HEK293 (cell line): ENCODE measurements at regions not wholly inside any gene's neighbourhood (a gene's known extent, or its start where the extent isn't known, plus 50 kb on each side); places are given as distances from the start of the nearest gene placed in this dataset.

Experiments used
- REST ChIP-seq: fragments of 450-650 bp; formaldehyde crosslinking; IDR thresholded peaks from 2 replicates; pipeline ENCODE4 v1.5.1; 2016; ENCODE audit warnings: missing biosample characterization, missing genetic modification characterization
- ZBTB17 ChIP-seq: fragments of 450-650 bp; formaldehyde crosslinking; IDR thresholded peaks from 2 replicates; pipeline ENCODE4 v1.5.1; 2016; ENCODE audit warnings: missing biosample characterization, missing genetic modification characterization
- ZBTB44 ChIP-seq: fragments of 450-650 bp; IDR thresholded peaks from 2 replicates; pipeline ENCODE4 v1.5.1; 2018; ENCODE audit warnings: missing biosample characterization, mild to moderate bottlenecking, missing genetic modification characterization
- ZFHX2 ChIP-seq: fragments of 450-650 bp; formaldehyde crosslinking; conservative IDR thresholded peaks from 2 replicates; pipeline ENCODE4 v1.5.1; 2016; ENCODE audit warnings: missing biosample characterization, missing genetic modification characterization
- ZNF214 ChIP-seq: fragments of 450-650 bp; formaldehyde crosslinking; IDR thresholded peaks from 2 replicates; pipeline ENCODE4 v1.5.1; 2017; ENCODE audit warnings: missing biosample characterization, mild to moderate bottlenecking, missing genetic modification characterization, borderline replicate concordance
- TF ChIP-seq, protein P1 (sequence below): fragments of 450-650 bp; formaldehyde crosslinking; IDR thresholded peaks from 2 replicates; pipeline ENCODE4 v1.5.1; 2016; ENCODE audit warnings: missing biosample characterization, missing genetic modification characterization

GRCh38 chr11:42777776-42778175 lies 534.0 kb upstream of the API5 start:
- TF ChIP-seq ZBTB17 (tag by site-specific recombination): no peak
- TF ChIP-seq ZFHX2 (tag by site-specific recombination): no peak
- TF ChIP-seq, protein P1, sequence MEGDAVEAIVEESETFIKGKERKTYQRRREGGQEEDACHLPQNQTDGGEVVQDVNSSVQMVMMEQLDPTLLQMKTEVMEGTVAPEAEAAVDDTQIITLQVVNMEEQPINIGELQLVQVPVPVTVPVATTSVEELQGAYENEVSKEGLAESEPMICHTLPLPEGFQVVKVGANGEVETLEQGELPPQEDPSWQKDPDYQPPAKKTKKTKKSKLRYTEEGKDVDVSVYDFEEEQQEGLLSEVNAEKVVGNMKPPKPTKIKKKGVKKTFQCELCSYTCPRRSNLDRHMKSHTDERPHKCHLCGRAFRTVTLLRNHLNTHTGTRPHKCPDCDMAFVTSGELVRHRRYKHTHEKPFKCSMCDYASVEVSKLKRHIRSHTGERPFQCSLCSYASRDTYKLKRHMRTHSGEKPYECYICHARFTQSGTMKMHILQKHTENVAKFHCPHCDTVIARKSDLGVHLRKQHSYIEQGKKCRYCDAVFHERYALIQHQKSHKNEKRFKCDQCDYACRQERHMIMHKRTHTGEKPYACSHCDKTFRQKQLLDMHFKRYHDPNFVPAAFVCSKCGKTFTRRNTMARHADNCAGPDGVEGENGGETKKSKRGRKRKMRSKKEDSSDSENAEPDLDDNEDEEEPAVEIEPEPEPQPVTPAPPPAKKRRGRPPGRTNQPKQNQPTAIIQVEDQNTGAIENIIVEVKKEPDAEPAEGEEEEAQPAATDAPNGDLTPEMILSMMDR: no peak
- no peak for TF ChIP-seq ZBTB44
- no peak for TF ChIP-seq ZNF214 (tag by site-specific recombination)
- no peak for TF ChIP-seq REST (tag by site-specific recombination)
